SK-MEL-5 (cell line): ENCODE measurements at regions not wholly inside any gene's neighbourhood (a gene's known extent, or its start where the extent isn't known, plus 50 kb on each side); places are given as distances from the start of the nearest gene placed in this dataset.
"Not testable (repeated sequence)": the region's sequence is repeated elsewhere in the genome, so short reads cannot be mapped to it uniquely, and the experiment has no call there.

Source experiments
- DNase-seq: peaks from one replicate; pipeline ENCODE4 v3.0.0-alpha.2; 2016; ENCODE audit warnings: low read depth, low spot score
- in situ Hi-C: cut with HindIII; loops from 2 replicates; pipeline ENCODE4 v1.10.0; 2016; ENCODE audit warnings: low sequenced_read_pairs, high pct_unique_total_duplicates, low pct_unique_long_range_greater_than_20kb

DNA sequence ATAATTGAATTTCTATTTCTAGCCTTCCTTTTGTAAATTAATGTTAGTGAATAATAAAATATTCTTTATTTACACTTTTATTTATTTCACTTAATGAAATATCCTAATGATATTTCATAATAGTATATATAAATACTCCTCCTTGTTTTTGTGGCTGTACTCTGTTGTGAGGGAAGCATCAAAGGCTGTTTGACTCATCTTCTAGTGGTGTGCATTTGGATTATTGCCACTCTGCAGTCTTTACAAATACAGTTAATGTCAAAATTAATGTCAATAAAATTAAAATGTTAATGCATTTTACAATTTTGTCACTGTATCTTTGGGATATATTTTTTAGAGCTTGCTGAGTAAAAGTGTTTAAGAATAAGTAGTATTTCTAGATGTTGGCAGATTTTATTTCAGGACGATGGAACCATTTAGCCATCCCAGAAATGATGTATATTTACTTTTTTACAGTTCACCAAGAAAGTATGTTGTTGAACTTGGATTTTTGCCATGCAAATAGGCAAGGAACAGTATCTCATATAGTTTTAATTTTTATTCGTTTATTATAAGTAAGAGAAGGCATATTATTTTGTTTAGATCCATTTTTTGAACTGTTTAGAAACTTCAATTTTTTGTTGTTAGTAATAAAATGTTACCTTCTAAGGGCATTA, 281.2 kb upstream of the SLITRK6 start:
- DNase-seq = no peak
- in situ Hi-C loops = no loop called here

DNA sequence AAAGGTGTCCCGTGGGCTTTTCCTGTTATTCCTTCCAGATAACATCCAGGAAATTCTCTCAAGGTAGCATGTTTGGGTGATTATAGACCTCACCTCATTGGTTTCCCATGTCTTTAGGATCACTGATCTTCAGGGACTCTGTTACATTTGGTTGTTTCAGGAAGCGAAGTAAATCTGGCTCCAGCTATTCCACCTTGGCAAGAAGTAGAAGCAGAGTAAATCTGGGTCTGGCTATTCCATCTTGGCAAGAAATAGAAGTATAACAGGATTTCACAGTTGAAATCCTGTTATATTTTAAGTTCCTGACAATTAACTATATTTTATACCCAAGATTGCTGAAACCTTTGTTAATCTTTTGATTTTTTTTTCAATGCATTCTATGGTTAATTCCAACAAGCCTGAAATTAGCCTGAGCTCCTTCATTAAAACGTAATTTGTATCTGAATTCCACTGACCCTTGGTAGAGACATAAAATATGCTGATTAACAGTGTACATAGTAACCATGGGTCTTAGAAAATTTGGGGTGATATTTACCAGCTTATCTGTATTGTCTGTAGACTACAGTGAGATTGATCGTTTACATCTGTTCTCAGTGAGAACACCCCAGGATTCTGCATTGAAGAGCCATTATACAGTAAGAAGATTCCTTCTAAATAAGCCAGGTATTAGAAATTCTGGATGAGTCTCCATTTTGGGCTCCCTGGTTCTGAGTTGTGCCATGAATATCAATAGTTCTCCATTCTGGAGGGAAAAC, 267.6 kb upstream of the SLITRK6 start:
- in situ Hi-C loops = no loop called here

DNA sequence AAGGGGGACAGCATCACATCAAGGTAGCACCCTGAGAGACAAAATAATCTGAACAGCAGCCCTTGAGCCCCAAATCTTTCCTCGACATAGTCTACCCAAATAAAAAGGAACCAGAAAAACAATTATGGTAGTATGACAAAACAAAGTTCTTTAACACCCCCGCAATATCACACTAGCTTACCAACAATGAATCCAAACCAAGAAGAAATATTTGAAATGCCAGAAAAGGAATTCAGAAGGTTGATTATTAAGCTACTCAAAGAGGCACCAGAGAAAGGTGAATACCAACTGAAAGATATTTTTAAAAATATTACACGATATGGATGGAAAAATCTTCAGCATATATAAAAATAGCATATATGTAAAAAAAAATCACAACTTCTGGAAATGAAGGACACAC, 252.9 kb upstream of the SLITRK6 start:
- in situ Hi-C loops = no loop called here
- DNase-seq = no peak

More for the DNA sequence above, 267.6 kb upstream of the SLITRK6 start:
- DNase-seq = no peak

DNA sequence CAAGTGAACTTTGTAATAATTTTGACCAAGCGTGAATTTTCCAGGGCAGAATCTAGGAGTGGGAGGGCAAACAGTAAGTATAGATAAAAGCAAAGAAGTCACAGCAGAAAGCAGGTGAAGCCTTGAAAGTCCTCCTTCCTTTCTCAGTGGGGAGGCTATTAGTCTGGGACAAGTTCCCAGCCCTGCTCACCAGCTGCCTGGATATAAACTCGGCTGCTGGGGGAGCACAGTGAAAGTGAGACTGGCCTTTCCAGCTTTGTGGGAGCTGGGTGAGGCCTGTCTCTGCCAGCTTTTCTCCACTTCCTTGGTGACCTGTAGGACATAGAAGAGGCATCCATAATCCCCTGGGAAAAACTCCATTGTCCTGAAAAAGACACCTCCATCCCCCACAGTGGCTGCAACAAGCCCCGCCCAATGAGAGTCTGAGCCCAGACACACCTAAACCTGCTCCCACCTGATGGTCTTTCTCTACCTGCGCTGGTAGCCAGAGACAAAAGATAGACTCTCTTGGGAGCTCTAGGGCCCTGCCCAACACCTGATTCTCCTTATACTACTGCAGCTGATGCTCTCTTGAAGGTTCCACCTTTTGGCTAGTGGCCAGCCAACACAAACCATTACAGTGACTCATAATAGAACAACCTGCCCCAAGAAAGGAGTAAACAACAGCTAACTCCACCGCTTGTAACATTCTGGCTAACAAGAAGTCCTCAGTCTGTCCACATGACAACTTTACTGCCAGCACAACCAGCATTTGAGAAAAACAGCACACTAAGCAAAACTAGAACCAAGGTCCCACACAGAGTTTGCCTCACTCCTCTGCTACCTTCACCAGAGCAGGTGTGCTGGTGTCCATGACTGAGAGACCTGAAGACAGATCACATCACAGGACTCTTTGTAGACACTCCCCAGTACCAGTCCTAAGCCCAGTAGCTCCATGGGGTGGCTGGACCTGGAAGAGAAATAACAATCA, 252.2 kb upstream of the SLITRK6 start:
- in situ Hi-C loops = no loop called here
- DNase-seq = no peak

DNA sequence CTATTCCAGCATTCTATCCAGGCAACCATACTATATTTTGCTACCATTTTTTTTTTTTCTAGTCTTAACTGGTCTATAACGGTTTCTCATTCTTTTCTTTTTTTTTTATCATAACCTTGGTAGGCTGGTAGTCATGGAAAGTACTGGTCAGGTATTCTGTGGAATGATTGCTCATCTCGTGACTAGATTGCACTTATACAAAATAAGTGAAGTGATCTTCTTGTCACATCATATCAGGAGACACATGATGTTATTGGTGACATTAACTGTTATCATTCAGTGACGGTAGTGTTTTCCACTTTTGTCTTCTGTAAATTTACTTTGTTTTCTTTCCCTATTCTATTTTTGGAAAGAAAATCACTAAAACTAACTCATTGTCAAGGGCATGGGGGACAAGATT, 239.3 kb upstream of the SLITRK6 start:
- DNase-seq = no peak
- in situ Hi-C loops = no loop called here

- in situ Hi-C loops = no loop called here
- DNase-seq = peak; percentile 87
Observed at GRCh38 chr13:86020351-86021002, 221.3 kb upstream of the SLITRK6 start.

- in situ Hi-C loops = no loop called here
- DNase-seq = no peak
Observed at GRCh38 chr13:86006317-86006716, 207.1 kb upstream of the SLITRK6 start.

GRCh38 chr13:86003029-86003428, 203.8 kb upstream of the SLITRK6 start:
- in situ Hi-C loops = no loop called here
- DNase-seq = no peak

GRCh38 chr13:86000546-86000945, 201.3 kb upstream of the SLITRK6 start:
- in situ Hi-C loops = no loop called here
- DNase-seq = no peak

DNA sequence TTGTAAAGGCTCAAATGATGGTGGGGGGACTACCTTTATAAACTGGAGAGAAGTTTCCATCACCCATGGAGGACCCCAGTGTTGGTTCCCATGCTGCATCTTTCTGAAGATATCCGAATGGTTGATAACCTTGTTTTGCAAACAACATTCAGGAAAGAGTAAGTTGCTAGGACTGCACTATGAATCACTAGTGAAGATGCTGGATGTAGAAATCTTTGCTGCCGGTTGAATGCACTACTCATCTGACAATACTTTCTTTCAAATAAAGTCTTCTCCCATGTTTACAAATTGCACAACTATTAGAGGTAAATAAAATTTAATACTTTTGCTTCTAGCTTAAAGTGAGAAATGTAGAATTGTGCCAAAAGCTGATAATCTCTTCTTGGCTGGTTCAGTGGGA, 198.4 kb upstream of the SLITRK6 start:
- in situ Hi-C loops = no loop called here
- no peak for DNase-seq

DNA sequence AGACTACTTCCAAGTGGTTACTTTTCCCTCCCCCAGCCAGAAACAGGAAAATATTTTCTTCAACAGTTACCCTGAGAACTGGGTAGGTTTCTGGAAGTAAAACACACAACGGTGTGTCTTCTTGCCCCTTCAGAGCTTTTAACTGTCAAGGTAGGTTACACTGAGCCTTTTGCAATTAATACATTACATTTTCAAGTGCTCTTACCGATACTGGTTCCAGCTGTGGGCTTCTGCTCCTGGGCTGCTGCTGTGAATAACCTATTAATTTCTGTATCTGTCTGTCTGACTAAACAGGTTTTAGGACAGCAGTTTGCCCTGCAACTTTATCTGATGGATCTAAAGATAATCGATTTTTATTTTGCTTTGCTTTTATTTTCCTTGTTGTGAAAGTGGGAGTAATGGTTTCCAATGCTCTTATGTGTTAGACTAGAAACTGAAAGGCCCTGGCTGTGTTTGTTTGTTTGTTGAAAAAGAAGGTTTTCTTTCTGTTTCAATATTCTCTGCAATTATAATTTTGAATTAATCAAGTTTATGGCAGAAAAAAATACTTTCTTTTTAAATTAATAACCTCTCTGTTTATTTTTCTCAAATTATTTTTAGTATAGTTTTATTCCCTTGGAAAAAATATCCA, 196.7 kb upstream of the SLITRK6 start:
- DNase-seq = no peak
- in situ Hi-C loops = no loop called here

- no peak for DNase-seq
- in situ Hi-C loops = no loop called here
Observed at GRCh38 chr13:85993567-85993966, 194.3 kb upstream of the SLITRK6 start.

- DNase-seq = no peak
- in situ Hi-C loops = no loop called here
Observed at GRCh38 chr13:85990397-85990796, 191.2 kb upstream of the SLITRK6 start.

DNA sequence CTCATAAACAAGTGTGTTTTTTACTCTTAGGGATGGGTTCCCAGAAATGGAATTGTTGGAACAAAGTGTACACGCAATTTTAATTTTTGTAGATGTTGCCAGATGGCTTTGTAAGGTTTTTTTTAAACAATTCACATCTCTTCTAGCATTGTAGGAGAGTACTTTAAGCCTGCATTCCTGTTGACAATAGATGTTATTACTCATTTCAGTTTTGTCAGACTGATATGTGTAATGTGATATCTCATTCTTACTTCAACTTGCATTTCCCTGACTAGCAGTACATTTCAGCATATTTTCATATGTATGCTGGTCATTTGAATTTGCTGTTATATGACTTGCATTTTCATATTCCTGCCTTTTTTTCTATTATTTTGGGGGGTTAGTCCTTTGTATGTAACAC, 186.6 kb upstream of the SLITRK6 start:
- no peak for DNase-seq
- in situ Hi-C loops = no loop called here

DNA sequence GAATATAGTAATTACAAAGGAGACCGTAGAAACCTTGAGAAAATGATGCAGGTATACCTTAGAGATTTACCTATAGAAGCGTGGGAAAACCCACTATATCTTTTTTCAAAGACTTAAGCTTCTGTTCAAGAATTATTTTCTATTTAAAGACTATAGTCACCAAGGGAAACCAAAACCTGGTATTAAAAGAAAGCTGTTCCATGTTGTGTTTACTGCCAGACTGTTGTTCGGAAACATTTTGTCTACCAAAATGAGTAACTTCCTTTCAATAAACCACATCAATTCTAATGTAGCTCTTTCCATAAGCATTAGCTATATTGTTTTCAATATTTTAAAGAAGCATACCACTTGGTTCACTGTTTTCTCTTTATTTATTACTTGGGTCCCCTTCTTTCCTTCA, 182.9 kb upstream of the SLITRK6 start:
- in situ Hi-C loops = no loop called here
- no peak for DNase-seq

DNA sequence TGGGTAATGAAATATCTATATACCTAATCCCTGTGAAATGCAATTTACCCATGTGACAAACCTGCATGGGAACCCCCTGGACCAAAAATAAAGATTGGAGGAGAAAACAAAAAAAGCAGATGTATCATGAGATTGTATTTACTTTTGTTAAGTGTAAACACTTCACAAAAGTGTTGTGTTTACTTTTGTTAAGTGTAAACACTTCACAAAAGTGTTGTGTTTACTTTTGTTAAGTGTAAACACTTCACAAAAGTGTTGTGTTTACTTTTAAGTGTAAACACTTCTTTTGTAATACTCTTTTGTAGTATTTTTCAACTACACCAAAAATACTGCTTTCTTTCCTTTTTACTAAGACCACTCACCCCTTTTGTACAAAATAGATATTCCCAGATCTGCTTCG, 181.2 kb upstream of the SLITRK6 start:
- DNase-seq, in situ Hi-C loops: not testable (repeated sequence)

- DNase-seq = no peak
- in situ Hi-C loops = no loop called here
Observed at GRCh38 chr13:85976242-85976641, 177.0 kb upstream of the SLITRK6 start.
